ENCODE measurements at regions not wholly inside any gene's neighbourhood (a gene's known extent, or its start where the extent isn't known, plus 50 kb on each side); places are given as distances from the start of the nearest gene placed in this dataset.

- BruUV-seq (replicated peaks): no TSS peak
- in situ Hi-C loops (cut with HindIII; ENCODE audit: extremely low pct_ligation_motif_present, low pct_unique_long_range_greater_than_20kb): no loop called here
- Histone ChIP-seq H3K36me3 (replicated peaks in 1 of 2; ENCODE audit: control insufficient read depth in 1 of 2, insufficient read depth in 2 of 2, low read length in 2 of 2) (no peaks in the 10 kb centered on the region), H2AFZ (ENCODE audit: low read length) (no peak overlapping the region), H3K27ac (ENCODE audit: extremely low read length, insufficient read depth, low read length) (no peak overlapping the region), H3K4me3 (replicated peaks in 1 of 3; ENCODE audit: insufficient read depth in 1 of 3, low read depth in 2 of 3, low read length in 3 of 3) (no peak overlapping the region), H3K79me2 (ENCODE audit: insufficient read depth, low read length) (no peaks in the 10 kb centered on the region), H3K4me2 (ENCODE audit: low read depth, low read length) (no peak overlapping the region), H3K4me1 (ENCODE audit: insufficient read depth, low read length) (no peaks in the 10 kb centered on the region), H3K27me3 (ENCODE audit: control insufficient read depth in 1 of 2, insufficient read depth in 2 of 2, low read length in 2 of 2) (peaks cover 0 to 13% of the 10 kb centered on the region in 2 experiments; a peak in 2 of 5 replicates), H3K9me3 (ENCODE audit: low read length) (no peaks in the 10 kb centered on the region), H4K20me1 (ENCODE audit: insufficient read depth, low read length) (no peaks in the 10 kb centered on the region), H3K9ac (ENCODE audit: insufficient read depth, low read depth, low read length) (no peak overlapping the region)
- POLR2A ChIA-PET: no interaction called here
- 22% methylated on average over 7 of the region's 7 CpGs for WGBS (ENCODE audit: low lambda C conversion rate)
- intact Hi-C loops (cut with micrococcal nuclease; ENCODE audit: unreplicated experiment): no loop called here
- DNase-seq (ENCODE audit: low spot score) (no peak), FAIRE-seq (no peak), ATAC-seq (no peak)
- CTCF ChIA-PET (ENCODE audit: low intra/inter-chr PET ratio, low total read pairs): no interaction called here
- TF ChIP-seq ATF7-NPFF (CRISPR knock-in tag; IDR thresholded peaks at IDR 0.05; ENCODE audit: low read depth) (no peak), TRAFD1 (CRISPR knock-in tag; IDR thresholded peaks at IDR 0.05; ENCODE audit: borderline replicate concordance) (no peak), PHF5A (CRISPR knock-in tag; IDR thresholded peaks at IDR 0.05; ENCODE audit: low read depth, unreplicated experiment) (no peak), SMAD3 (CRISPR knock-in tag; IDR thresholded peaks at IDR 0.05) (no peak), HNF4G (IDR thresholded peaks at IDR 0.05; ENCODE audit: borderline replicate concordance, low read depth, low read length) (no peak), HNF4G (CRISPR knock-in tag; IDR thresholded peaks at IDR 0.05; ENCODE audit: borderline replicate concordance, low read depth) (no peak), ZNF230 (CRISPR knock-in tag; IDR thresholded peaks at IDR 0.05) (no peak), NBN (conservative IDR thresholded peaks at IDR 0.05) (no peak), ZZZ3 (CRISPR knock-in tag; IDR thresholded peaks at IDR 0.05; ENCODE audit: borderline replicate concordance) (no peak), MTA1 (CRISPR knock-in tag; IDR thresholded peaks at IDR 0.05; ENCODE audit: borderline replicate concordance) (no peak)
- TF ChIP-seq, protein P1, sequence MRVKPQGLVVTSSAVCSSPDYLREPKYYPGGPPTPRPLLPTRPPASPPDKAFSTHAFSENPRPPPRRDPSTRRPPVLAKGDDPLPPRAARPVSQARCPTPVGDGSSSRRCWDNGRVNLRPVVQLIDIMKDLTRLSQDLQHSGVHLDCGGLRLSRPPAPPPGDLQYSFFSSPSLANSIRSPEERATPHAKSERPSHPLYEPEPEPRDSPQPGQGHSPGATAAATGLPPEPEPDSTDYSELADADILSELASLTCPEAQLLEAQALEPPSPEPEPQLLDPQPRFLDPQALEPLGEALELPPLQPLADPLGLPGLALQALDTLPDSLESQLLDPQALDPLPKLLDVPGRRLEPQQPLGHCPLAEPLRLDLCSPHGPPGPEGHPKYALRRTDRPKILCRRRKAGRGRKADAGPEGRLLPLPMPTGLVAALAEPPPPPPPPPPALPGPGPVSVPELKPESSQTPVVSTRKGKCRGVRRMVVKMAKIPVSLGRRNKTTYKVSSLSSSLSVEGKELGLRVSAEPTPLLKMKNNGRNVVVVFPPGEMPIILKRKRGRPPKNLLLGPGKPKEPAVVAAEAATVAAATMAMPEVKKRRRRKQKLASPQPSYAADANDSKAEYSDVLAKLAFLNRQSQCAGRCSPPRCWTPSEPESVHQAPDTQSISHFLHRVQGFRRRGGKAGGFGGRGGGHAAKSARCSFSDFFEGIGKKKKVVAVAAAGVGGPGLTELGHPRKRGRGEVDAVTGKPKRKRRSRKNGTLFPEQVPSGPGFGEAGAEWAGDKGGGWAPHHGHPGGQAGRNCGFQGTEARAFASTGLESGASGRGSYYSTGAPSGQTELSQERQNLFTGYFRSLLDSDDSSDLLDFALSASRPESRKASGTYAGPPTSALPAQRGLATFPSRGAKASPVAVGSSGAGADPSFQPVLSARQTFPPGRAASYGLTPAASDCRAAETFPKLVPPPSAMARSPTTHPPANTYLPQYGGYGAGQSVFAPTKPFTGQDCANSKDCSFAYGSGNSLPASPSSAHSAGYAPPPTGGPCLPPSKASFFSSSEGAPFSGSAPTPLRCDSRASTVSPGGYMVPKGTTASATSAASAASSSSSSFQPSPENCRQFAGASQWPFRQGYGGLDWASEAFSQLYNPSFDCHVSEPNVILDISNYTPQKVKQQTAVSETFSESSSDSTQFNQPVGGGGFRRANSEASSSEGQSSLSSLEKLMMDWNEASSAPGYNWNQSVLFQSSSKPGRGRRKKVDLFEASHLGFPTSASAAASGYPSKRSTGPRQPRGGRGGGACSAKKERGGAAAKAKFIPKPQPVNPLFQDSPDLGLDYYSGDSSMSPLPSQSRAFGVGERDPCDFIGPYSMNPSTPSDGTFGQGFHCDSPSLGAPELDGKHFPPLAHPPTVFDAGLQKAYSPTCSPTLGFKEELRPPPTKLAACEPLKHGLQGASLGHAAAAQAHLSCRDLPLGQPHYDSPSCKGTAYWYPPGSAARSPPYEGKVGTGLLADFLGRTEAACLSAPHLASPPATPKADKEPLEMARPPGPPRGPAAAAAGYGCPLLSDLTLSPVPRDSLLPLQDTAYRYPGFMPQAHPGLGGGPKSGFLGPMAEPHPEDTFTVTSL (CRISPR knock-in tag; IDR thresholded peaks at IDR 0.05; ENCODE audit: borderline replicate concordance): no peak
- TF ChIP-seq, protein P2, sequence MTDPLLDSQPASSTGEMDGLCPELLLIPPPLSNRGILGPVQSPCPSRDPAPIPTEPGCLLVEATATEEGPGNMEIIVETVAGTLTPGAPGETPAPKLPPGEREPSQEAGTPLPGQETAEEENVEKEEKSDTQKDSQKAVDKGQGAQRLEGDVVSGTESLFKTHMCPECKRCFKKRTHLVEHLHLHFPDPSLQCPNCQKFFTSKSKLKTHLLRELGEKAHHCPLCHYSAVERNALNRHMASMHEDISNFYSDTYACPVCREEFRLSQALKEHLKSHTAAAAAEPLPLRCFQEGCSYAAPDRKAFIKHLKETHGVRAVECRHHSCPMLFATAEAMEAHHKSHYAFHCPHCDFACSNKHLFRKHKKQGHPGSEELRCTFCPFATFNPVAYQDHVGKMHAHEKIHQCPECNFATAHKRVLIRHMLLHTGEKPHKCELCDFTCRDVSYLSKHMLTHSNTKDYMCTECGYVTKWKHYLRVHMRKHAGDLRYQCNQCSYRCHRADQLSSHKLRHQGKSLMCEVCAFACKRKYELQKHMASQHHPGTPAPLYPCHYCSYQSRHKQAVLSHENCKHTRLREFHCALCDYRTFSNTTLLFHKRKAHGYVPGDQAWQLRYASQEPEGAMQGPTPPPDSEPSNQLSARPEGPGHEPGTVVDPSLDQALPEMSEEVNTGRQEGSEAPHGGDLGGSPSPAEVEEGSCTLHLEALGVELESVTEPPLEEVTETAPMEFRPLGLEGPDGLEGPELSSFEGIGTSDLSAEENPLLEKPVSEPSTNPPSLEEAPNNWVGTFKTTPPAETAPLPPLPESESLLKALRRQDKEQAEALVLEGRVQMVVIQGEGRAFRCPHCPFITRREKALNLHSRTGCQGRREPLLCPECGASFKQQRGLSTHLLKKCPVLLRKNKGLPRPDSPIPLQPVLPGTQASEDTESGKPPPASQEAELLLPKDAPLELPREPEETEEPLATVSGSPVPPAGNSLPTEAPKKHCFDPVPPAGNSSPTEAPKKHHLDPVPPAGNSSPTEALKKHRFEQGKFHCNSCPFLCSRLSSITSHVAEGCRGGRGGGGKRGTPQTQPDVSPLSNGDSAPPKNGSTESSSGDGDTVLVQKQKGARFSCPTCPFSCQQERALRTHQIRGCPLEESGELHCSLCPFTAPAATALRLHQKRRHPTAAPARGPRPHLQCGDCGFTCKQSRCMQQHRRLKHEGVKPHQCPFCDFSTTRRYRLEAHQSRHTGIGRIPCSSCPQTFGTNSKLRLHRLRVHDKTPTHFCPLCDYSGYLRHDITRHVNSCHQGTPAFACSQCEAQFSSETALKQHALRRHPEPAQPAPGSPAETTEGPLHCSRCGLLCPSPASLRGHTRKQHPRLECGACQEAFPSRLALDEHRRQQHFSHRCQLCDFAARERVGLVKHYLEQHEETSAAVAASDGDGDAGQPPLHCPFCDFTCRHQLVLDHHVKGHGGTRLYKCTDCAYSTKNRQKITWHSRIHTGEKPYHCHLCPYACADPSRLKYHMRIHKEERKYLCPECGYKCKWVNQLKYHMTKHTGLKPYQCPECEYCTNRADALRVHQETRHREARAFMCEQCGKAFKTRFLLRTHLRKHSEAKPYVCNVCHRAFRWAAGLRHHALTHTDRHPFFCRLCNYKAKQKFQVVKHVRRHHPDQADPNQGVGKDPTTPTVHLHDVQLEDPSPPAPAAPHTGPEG (CRISPR knock-in tag; IDR thresholded peaks at IDR 0.05): no peak
Observed at GRCh38 chr14:101453225-101453624, 108.1 kb upstream of the DIO3 start.
